ENCODE measurements at regions not wholly inside any gene's neighbourhood (a gene's known extent, or its start where the extent isn't known, plus 50 kb on each side); places are given as distances from the start of the nearest gene placed in this dataset.

DNA sequence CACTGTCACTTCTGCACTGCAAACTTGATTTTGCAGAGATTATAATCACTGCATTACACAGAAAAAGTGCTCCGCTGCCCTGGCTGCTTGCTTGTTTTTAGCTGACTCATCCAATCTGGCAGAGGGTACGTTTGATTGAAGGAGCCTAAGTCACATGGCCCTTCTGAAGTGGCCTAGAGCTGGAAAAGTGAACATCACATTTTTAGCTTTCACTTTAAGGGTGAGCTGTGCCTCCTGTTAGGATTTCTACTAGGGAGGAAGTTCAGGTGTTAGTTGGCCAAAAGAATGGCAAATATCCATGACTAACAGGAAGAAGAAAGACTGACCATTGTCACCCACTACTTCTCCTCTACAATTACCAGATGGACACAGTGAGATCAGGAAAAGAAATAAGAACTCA is 889.1 kb upstream of the MAP3K7 start:
- H3K36me3 ChIP-seq (ENCODE audit: control insufficient read depth in 4 of 4, insufficient read depth in 3 of 4, low read depth in 1 of 4, low read length in 3 of 4), result no peaks in the 10 kb centered on the region
- H3K9ac ChIP-seq (ENCODE audit: low read depth in 1 of 2, low read length in 2 of 2), result no peak overlapping the region
- no peaks in the 10 kb centered on the region for H3K4me1 ChIP-seq (ENCODE audit: control insufficient read depth in 4 of 4, insufficient read depth in 4 of 4, low read length in 3 of 4)
- no peak overlapping the region for H3K4me3 ChIP-seq (ENCODE audit: low read depth in 1 of 3, low read length in 3 of 3)
- no peaks in the 10 kb centered on the region for H3K27me3 ChIP-seq (ENCODE audit: control insufficient read depth in 4 of 4, insufficient read depth in 4 of 4, low read length in 3 of 4)
- no peak overlapping the region for H3K27ac ChIP-seq (ENCODE audit: low read depth in 1 of 2, low read length in 2 of 2)
- WGBS, result 34% methylated on average over 2 of the region's 2 CpGs
- TF ChIP-seq, protein P1, sequence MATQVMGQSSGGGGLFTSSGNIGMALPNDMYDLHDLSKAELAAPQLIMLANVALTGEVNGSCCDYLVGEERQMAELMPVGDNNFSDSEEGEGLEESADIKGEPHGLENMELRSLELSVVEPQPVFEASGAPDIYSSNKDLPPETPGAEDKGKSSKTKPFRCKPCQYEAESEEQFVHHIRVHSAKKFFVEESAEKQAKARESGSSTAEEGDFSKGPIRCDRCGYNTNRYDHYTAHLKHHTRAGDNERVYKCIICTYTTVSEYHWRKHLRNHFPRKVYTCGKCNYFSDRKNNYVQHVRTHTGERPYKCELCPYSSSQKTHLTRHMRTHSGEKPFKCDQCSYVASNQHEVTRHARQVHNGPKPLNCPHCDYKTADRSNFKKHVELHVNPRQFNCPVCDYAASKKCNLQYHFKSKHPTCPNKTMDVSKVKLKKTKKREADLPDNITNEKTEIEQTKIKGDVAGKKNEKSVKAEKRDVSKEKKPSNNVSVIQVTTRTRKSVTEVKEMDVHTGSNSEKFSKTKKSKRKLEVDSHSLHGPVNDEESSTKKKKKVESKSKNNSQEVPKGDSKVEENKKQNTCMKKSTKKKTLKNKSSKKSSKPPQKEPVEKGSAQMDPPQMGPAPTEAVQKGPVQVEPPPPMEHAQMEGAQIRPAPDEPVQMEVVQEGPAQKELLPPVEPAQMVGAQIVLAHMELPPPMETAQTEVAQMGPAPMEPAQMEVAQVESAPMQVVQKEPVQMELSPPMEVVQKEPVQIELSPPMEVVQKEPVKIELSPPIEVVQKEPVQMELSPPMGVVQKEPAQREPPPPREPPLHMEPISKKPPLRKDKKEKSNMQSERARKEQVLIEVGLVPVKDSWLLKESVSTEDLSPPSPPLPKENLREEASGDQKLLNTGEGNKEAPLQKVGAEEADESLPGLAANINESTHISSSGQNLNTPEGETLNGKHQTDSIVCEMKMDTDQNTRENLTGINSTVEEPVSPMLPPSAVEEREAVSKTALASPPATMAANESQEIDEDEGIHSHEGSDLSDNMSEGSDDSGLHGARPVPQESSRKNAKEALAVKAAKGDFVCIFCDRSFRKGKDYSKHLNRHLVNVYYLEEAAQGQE (IDR thresholded peaks at IDR 0.05), result no peak
- no peak for TF ChIP-seq RAD21 (IDR thresholded peaks at IDR 0.05)
- TF ChIP-seq HNF4G (IDR thresholded peaks at IDR 0.05), result no peak
- TF ChIP-seq FOXA1 (IDR thresholded peaks at IDR 0.05), result no peak
- no peak for TF ChIP-seq NR2F2 (IDR thresholded peaks at IDR 0.05)
- TF ChIP-seq EGR1 (IDR thresholded peaks at IDR 0.05; ENCODE audit: low read depth in 2 of 2), result no peak
- TF ChIP-seq FOXA2 (IDR thresholded peaks at IDR 0.05), result no peak
- no peaks in the 10 kb centered on the region for H3K9me3 ChIP-seq (ENCODE audit: control insufficient read depth in 4 of 4, low read length in 3 of 4)
- DNase-seq (ENCODE audit: low spot score), result no peak

DNA sequence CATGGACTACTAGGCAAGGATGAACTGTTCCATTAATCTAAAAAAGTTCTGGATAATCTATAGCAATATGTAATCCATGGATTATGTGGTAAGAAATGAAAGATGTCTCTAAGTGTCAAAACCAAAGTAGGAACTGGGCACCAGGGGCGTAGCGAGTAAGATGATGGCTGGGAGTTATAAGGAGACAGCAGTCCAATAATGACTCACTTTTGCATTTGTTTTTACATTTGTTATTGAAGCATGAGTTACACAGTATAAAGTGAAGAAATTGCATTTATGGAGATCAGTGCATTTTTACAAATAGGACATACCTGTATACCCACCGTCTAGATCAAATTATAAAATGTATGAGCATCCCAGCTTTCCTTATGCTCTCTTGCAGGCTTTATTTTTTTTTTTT is 878.5 kb upstream of the MAP3K7 start:
- H3K4me3 ChIP-seq (ENCODE audit: low read depth in 1 of 3, low read length in 3 of 3), result no peak overlapping the region
- TF ChIP-seq, protein P2, sequence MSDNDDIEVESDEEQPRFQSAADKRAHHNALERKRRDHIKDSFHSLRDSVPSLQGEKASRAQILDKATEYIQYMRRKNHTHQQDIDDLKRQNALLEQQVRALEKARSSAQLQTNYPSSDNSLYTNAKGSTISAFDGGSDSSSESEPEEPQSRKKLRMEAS (IDR thresholded peaks at IDR 0.05), result no peak
- TF ChIP-seq YY1 (IDR thresholded peaks at IDR 0.05) (no peak), FOXA2 (IDR thresholded peaks at IDR 0.05) (no peak)
- TF ChIP-seq, protein P3, sequence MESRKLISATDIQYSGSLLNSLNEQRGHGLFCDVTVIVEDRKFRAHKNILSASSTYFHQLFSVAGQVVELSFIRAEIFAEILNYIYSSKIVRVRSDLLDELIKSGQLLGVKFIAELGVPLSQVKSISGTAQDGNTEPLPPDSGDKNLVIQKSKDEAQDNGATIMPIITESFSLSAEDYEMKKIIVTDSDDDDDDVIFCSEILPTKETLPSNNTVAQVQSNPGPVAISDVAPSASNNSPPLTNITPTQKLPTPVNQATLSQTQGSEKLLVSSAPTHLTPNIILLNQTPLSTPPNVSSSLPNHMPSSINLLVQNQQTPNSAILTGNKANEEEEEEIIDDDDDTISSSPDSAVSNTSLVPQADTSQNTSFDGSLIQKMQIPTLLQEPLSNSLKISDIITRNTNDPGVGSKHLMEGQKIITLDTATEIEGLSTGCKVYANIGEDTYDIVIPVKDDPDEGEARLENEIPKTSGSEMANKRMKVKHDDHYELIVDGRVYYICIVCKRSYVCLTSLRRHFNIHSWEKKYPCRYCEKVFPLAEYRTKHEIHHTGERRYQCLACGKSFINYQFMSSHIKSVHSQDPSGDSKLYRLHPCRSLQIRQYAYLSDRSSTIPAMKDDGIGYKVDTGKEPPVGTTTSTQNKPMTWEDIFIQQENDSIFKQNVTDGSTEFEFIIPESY (IDR thresholded peaks at IDR 0.05), result no peak
- TF ChIP-seq, protein P4, sequence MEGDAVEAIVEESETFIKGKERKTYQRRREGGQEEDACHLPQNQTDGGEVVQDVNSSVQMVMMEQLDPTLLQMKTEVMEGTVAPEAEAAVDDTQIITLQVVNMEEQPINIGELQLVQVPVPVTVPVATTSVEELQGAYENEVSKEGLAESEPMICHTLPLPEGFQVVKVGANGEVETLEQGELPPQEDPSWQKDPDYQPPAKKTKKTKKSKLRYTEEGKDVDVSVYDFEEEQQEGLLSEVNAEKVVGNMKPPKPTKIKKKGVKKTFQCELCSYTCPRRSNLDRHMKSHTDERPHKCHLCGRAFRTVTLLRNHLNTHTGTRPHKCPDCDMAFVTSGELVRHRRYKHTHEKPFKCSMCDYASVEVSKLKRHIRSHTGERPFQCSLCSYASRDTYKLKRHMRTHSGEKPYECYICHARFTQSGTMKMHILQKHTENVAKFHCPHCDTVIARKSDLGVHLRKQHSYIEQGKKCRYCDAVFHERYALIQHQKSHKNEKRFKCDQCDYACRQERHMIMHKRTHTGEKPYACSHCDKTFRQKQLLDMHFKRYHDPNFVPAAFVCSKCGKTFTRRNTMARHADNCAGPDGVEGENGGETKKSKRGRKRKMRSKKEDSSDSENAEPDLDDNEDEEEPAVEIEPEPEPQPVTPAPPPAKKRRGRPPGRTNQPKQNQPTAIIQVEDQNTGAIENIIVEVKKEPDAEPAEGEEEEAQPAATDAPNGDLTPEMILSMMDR (IDR thresholded peaks at IDR 0.05; ENCODE audit: low read depth, low read length, missing input control), result no peak
- 87% methylated on average over 3 of the region's 3 CpGs for WGBS
- no peaks in the 10 kb centered on the region for H3K36me3 ChIP-seq (ENCODE audit: control insufficient read depth in 4 of 4, insufficient read depth in 3 of 4, low read depth in 1 of 4, low read length in 3 of 4)
- no peaks in the 10 kb centered on the region for H3K4me1 ChIP-seq (ENCODE audit: control insufficient read depth in 4 of 4, insufficient read depth in 4 of 4, low read length in 3 of 4)
- H3K27me3 ChIP-seq (ENCODE audit: control insufficient read depth in 4 of 4, insufficient read depth in 4 of 4, low read length in 3 of 4), result no peaks in the 10 kb centered on the region
- no peak overlapping the region for H3K27ac ChIP-seq (ENCODE audit: low read depth in 1 of 2, low read length in 2 of 2)
- no peak overlapping the region for H3K9ac ChIP-seq (ENCODE audit: low read depth in 1 of 2, low read length in 2 of 2)
- no peaks in the 10 kb centered on the region for H3K9me3 ChIP-seq (ENCODE audit: control insufficient read depth in 4 of 4, low read length in 3 of 4)
- no peak for DNase-seq (ENCODE audit: low spot score)

DNA sequence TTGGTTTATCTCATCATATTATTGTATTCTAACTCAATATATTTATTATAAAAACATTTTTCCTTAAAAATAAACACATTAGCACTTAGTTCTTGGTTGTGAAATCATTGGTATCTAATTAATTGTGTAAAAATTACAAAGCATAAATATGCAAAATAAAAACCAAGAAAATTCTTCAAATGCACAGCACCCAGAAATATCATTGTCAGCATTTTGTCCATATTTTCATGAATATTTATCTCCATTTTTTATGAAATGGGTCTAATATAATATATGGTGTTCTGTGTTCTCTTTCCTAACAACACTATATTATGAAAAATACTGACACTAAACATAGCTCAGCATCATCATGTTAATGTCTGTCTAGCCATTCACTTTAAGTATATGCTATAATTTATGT is 877.8 kb upstream of the MAP3K7 start:
- Histone ChIP-seq H3K27ac (ENCODE audit: low read depth in 1 of 2, low read length in 2 of 2) (no peak overlapping the region), H3K27me3 (ENCODE audit: control insufficient read depth in 4 of 4, insufficient read depth in 4 of 4, low read length in 3 of 4) (no peaks in the 10 kb centered on the region), H3K4me1 (ENCODE audit: control insufficient read depth in 4 of 4, insufficient read depth in 4 of 4, low read length in 3 of 4) (no peaks in the 10 kb centered on the region), H3K36me3 (ENCODE audit: control insufficient read depth in 4 of 4, insufficient read depth in 3 of 4, low read depth in 1 of 4, low read length in 3 of 4) (no peaks in the 10 kb centered on the region), H3K9me3 (ENCODE audit: control insufficient read depth in 4 of 4, low read length in 3 of 4) (no peaks in the 10 kb centered on the region), H3K9ac (ENCODE audit: low read depth in 1 of 2, low read length in 2 of 2) (no peak overlapping the region), H3K4me3 (ENCODE audit: low read depth in 1 of 3, low read length in 3 of 3) (no peak overlapping the region)
- TF ChIP-seq, protein P5, sequence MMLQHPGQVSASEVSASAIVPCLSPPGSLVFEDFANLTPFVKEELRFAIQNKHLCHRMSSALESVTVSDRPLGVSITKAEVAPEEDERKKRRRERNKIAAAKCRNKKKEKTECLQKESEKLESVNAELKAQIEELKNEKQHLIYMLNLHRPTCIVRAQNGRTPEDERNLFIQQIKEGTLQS (IDR thresholded peaks at IDR 0.05), result no peak
- TF ChIP-seq, protein P4 (IDR thresholded peaks at IDR 0.05; ENCODE audit: low read depth, low read length, missing input control), result no peak
- TF ChIP-seq, protein P2 (IDR thresholded peaks at IDR 0.05), result no peak
- TF ChIP-seq, protein P3 (IDR thresholded peaks at IDR 0.05), result no peak
- no peak for DNase-seq (ENCODE audit: low spot score)

Data from liver (tissue), 8 donors.